Mucosa of rectum (tissue), 2 donors: ENCODE measurements at regions not wholly inside any gene's neighbourhood (a gene's known extent, or its start where the extent isn't known, plus 50 kb on each side); places are given as distances from the start of the nearest gene placed in this dataset.

Experiments used
- H3K27ac ChIP-seq, 2 donors: one replicate each; pipeline ENCODE4 v1.7.0; 2013; ENCODE audit warnings: inconsistent platforms in 2 of 2, low read depth in 2 of 2, low read length in 2 of 2
- H3K27me3 ChIP-seq, 2 donors: one replicate each; pipeline ENCODE4 v1.7.0; 2013; ENCODE audit warnings: low read length in 2 of 2; ENCODE audit not compliant: control insufficient read depth in 2 of 2, insufficient read depth in 2 of 2
- H3K36me3 ChIP-seq, 2 donors: one replicate each; pipeline ENCODE4 v1.7.0; 2013; ENCODE audit warnings: low read length in 2 of 2; ENCODE audit not compliant: control insufficient read depth in 2 of 2, insufficient read depth in 2 of 2
- H3K4me1 ChIP-seq, 2 donors: one replicate each; pipeline ENCODE4 v1.7.0; 2013; ENCODE audit warnings: low read length in 2 of 2, mild to moderate bottlenecking in 1 of 2; ENCODE audit not compliant: control insufficient read depth in 2 of 2, insufficient read depth in 2 of 2
- H3K4me3 ChIP-seq, 2 donors: one replicate each; pipeline ENCODE4 v1.7.0; 2013; ENCODE audit warnings: low read length in 2 of 2
- H3K9ac ChIP-seq, 2 donors: one replicate each; pipeline ENCODE4 v1.7.0; 2013; ENCODE audit warnings: low read length in 2 of 2, low read depth in 1 of 2, mild to moderate bottlenecking in 1 of 2
- H3K9me3 ChIP-seq, 2 donors: one replicate each; pipeline ENCODE4 v1.7.0; 2013; ENCODE audit warnings: low read length in 2 of 2; ENCODE audit not compliant: control insufficient read depth in 2 of 2
- donor health status: healthy.
- donor health status: Normal muscosa, but diverticular disease.

DNA sequence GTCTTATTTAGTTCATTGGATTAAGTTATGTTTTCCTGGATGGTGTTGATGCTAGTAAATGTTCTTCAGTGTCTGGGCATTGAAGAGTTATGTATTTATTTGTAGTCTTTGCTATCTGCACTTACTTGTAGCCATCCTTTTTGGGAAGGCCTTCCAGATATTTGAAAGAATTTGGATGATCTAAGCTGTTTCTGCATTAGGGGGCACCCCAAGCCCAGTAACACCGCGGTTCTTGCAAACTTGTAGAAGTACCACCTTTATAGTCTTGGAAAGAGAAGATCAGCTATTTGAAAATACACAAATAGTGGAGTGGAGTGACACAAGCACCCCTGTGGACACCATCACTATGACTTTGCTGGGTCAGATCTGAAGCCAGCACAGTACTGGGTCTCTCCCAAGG is 175.9 kb upstream of the KIF2B start:
- no peak overlapping the region for H3K27ac ChIP-seq
- H3K9me3 ChIP-seq = peaks cover 0 to 2% of the 10 kb centered on the region in 2 donors
- no peak overlapping the region for H3K4me3 ChIP-seq
- no peaks in the 10 kb centered on the region for H3K27me3 ChIP-seq
- H3K36me3 ChIP-seq = no peaks in the 10 kb centered on the region
- H3K4me1 ChIP-seq = no peaks in the 10 kb centered on the region
- no peak overlapping the region for H3K9ac ChIP-seq

- H3K4me3 ChIP-seq = no peak overlapping the region
- H3K9ac ChIP-seq = no peak overlapping the region
- H3K9me3 ChIP-seq = peaks cover 0 to 2% of the 10 kb centered on the region in 2 donors
- no peaks in the 10 kb centered on the region for H3K4me1 ChIP-seq
- no peaks in the 10 kb centered on the region for H3K36me3 ChIP-seq
- no peak overlapping the region for H3K27ac ChIP-seq
- no peaks in the 10 kb centered on the region for H3K27me3 ChIP-seq
These were observed 181.9 kb upstream of the KIF2B start for GRCh38 chr17:53640808-53641207.

GRCh38 chr17:53635444-53635843 is 187.3 kb upstream of the KIF2B start:
- Histone ChIP-seq H3K9ac (no peak overlapping the region), H3K27me3 (no peaks in the 10 kb centered on the region), H3K9me3 (no peaks in the 10 kb centered on the region), H3K27ac (no peak overlapping the region), H3K36me3 (no peaks in the 10 kb centered on the region), H3K4me3 (no peak overlapping the region), H3K4me1 (no peaks in the 10 kb centered on the region)

GRCh38 chr17:53633856-53634255 is 188.9 kb upstream of the KIF2B start:
- Histone ChIP-seq H3K27ac (no peak overlapping the region), H3K36me3 (no peaks in the 10 kb centered on the region), H3K9me3 (no peaks in the 10 kb centered on the region), H3K27me3 (no peaks in the 10 kb centered on the region), H3K4me1 (no peaks in the 10 kb centered on the region), H3K4me3 (no peak overlapping the region), H3K9ac (no peak overlapping the region)

DNA sequence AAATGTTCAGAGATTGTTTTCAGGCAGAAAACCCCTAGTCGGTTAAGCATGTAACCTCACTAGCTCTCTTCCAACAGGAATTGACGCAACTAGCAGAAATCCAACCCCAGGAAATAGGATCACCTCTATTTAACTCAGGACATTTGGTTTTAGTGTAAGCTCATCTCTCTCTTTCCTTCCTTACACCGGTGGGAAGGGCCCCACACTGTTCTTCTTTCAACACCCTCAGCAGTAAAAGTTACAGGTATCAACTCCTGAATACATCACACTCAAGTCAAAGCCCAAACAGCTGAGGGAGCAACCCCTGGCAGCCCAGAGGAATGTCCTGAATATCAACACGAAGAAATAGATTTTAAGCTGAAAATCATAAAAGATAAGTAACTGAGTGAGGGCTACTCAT is 191.2 kb upstream of the KIF2B start:
- Histone ChIP-seq H3K4me1 (no peaks in the 10 kb centered on the region), H3K27me3 (no peaks in the 10 kb centered on the region), H3K27ac (no peak overlapping the region), H3K9ac (no peak overlapping the region), H3K9me3 (no peaks in the 10 kb centered on the region), H3K36me3 (no peaks in the 10 kb centered on the region), H3K4me3 (no peak overlapping the region)

DNA sequence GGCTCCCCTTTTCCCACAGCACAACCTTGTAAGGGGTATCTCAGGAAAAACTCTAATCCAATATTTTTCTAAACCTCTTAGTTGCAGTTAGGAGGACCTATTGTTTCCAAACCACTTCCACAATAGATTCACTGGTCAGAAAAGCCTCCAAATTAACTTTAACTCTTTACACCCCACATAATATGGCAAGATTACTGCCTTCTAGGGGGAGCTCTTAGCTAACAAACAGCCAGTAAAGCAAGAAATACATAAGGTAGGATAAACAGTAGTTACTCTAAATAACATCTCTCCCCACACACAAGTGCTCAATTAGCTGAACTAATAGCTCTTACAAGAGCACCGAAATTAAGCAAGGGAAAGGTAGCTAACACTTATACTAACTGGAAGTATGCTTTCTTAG is 192.1 kb upstream of the KIF2B start:
- Histone ChIP-seq H3K4me3 (no peak overlapping the region), H3K27ac (no peak overlapping the region), H3K9ac (no peak overlapping the region), H3K36me3 (no peaks in the 10 kb centered on the region), H3K27me3 (no peaks in the 10 kb centered on the region), H3K4me1 (no peaks in the 10 kb centered on the region), H3K9me3 (no peaks in the 10 kb centered on the region)

GRCh38 chr17:53630115-53630514 is 192.6 kb upstream of the KIF2B start:
- H3K36me3 ChIP-seq = no peaks in the 10 kb centered on the region
- no peak overlapping the region for H3K27ac ChIP-seq
- H3K4me3 ChIP-seq = no peak overlapping the region
- H3K9me3 ChIP-seq = no peaks in the 10 kb centered on the region
- H3K27me3 ChIP-seq = no peaks in the 10 kb centered on the region
- no peaks in the 10 kb centered on the region for H3K4me1 ChIP-seq
- no peak overlapping the region for H3K9ac ChIP-seq

DNA sequence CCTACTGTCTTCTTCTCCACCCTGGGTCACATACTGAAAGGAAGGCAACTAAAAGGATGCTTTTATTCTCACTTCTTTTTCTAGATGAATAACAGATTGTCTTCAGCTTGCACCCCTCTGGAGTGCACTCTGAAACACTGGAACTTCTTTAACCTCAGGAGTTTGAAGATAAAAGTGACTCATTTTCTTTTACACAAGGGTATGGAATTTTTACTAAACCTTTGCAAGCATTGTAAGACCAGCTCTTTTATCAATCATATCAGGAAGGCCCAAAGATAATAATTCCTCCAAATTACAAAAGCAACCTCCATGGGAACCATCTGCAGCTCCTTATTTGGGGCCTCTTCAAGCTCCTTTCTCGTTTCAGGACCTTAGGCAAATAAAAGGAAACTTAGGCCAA is 193.5 kb upstream of the KIF2B start:
- no peaks in the 10 kb centered on the region for H3K27me3 ChIP-seq
- H3K27ac ChIP-seq = no peak overlapping the region
- H3K9ac ChIP-seq = no peak overlapping the region
- no peaks in the 10 kb centered on the region for H3K36me3 ChIP-seq
- no peaks in the 10 kb centered on the region for H3K4me1 ChIP-seq
- no peak overlapping the region for H3K4me3 ChIP-seq
- H3K9me3 ChIP-seq = no peaks in the 10 kb centered on the region

DNA sequence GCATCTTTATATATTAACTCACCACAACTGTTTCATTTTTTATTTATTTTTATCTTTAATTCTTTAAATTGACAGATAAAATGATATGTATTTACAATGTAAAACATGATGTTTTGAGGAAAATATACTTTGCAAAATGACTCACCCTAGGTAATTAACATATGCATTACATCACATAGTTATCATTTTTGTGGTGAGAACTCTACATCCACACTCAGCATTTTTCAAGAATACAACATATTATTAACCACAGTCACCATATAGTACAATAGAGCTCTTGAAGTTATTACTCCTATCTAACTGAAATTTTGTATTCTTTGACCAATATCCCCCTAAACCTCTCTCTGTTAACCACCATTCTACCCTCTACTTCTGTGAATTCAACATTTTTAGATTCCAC is 194.7 kb upstream of the KIF2B start:
- Histone ChIP-seq H3K27me3 (no peaks in the 10 kb centered on the region), H3K27ac (no peak overlapping the region), H3K4me1 (no peaks in the 10 kb centered on the region), H3K9me3 (no peaks in the 10 kb centered on the region), H3K36me3 (no peaks in the 10 kb centered on the region), H3K4me3 (no peak overlapping the region), H3K9ac (no peak overlapping the region)

DNA sequence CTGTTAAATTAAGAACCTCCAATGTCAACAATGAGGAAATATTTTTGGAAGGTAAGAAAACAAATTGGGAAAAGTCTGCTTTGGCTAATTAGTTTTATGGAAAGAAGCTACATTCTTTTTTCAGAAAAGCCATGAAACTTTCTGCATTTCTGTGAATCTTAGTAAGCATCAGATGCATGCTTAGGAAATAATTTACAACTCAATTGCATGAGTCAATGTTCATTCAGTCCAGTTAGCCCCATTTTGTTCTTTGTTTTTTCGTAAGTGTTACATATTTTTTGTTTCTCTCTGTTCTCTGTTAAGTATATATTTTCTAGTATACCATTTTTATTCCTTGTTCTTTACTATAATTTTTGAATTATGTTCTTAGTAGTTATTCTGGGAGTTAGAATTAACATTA is 195.2 kb upstream of the KIF2B start:
- H3K27ac ChIP-seq = no peak overlapping the region
- no peaks in the 10 kb centered on the region for H3K27me3 ChIP-seq
- no peak overlapping the region for H3K9ac ChIP-seq
- H3K4me3 ChIP-seq = no peak overlapping the region
- no peaks in the 10 kb centered on the region for H3K9me3 ChIP-seq
- H3K4me1 ChIP-seq = no peaks in the 10 kb centered on the region
- no peaks in the 10 kb centered on the region for H3K36me3 ChIP-seq

GRCh38 chr17:53626286-53626685 is 196.4 kb upstream of the KIF2B start:
- Histone ChIP-seq H3K4me1 (no peaks in the 10 kb centered on the region), H3K36me3 (no peaks in the 10 kb centered on the region), H3K9ac (no peak overlapping the region), H3K4me3 (no peak overlapping the region), H3K9me3 (no peaks in the 10 kb centered on the region), H3K27ac (no peak overlapping the region), H3K27me3 (no peaks in the 10 kb centered on the region)
